ENCODE measurements at regions not wholly inside any gene's neighbourhood (a gene's known extent, or its start where the extent isn't known, plus 50 kb on each side); places are given as distances from the start of the nearest gene placed in this dataset.

- DNase-seq (ENCODE audit: low read depth in 1 of 2, low spot score in 1 of 2) = peak in 1 of 2 experiments; percentile 8
- H3K4me3 ChIP-seq (replicated peaks; ENCODE audit: insufficient read depth, low read length) = no peak overlapping the region
- TF ChIP-seq POLR2AphosphoS5 (IDR thresholded peaks at IDR 0.05; ENCODE audit: low read depth) = no peak
- no peak for TF ChIP-seq REST (IDR thresholded peaks at IDR 0.05; ENCODE audit: insufficient replicate concordance, low read depth)
- no peak for TF ChIP-seq CTCF (IDR thresholded peaks at IDR 0.05; ENCODE audit: insufficient read depth, low read length)
- no peak for TF ChIP-seq GABPA (IDR thresholded peaks at IDR 0.05; ENCODE audit: low read depth)
- no peak for TF ChIP-seq SPI1 (IDR thresholded peaks at IDR 0.05; ENCODE audit: borderline replicate concordance, low read depth)
- no peak overlapping the region for H3K27ac ChIP-seq (replicated peaks)
- no peaks in the 10 kb centered on the region for H3K27me3 ChIP-seq (ENCODE audit: insufficient read depth, poor library complexity, severe bottlenecking)
Measured at GRCh38 chr4:174058846-174059245, 224.6 kb downstream of the FBXO8 start.

GRCh38 chr4:174056959-174057358 is 226.5 kb downstream of the FBXO8 start:
- Histone ChIP-seq H3K4me3 (replicated peaks; ENCODE audit: insufficient read depth, low read length) (no peak overlapping the region), H3K27me3 (ENCODE audit: insufficient read depth, poor library complexity, severe bottlenecking) (no peaks in the 10 kb centered on the region), H3K27ac (replicated peaks) (no peak overlapping the region)
- no peak for DNase-seq (ENCODE audit: low read depth in 1 of 2, low spot score in 1 of 2)
- TF ChIP-seq CTCF (IDR thresholded peaks at IDR 0.05; ENCODE audit: insufficient read depth, low read length) (no peak), REST (IDR thresholded peaks at IDR 0.05; ENCODE audit: insufficient replicate concordance, low read depth) (no peak), SPI1 (IDR thresholded peaks at IDR 0.05; ENCODE audit: borderline replicate concordance, low read depth) (no peak), GABPA (IDR thresholded peaks at IDR 0.05; ENCODE audit: low read depth) (no peak)

- no peak for DNase-seq (ENCODE audit: low read depth in 1 of 2, low spot score in 1 of 2)
- no peaks in the 10 kb centered on the region for H3K27me3 ChIP-seq (ENCODE audit: insufficient read depth, poor library complexity, severe bottlenecking)
- TF ChIP-seq GABPA (IDR thresholded peaks at IDR 0.05; ENCODE audit: low read depth) = no peak
- no peak for TF ChIP-seq REST (IDR thresholded peaks at IDR 0.05; ENCODE audit: insufficient replicate concordance, low read depth)
- TF ChIP-seq POLR2AphosphoS5 (IDR thresholded peaks at IDR 0.05; ENCODE audit: low read depth) = no peak
- no peak for TF ChIP-seq SPI1 (IDR thresholded peaks at IDR 0.05; ENCODE audit: borderline replicate concordance, low read depth)
- no peak for TF ChIP-seq CTCF (IDR thresholded peaks at IDR 0.05; ENCODE audit: insufficient read depth, low read length)
Measured at GRCh38 chr4:174055344-174055743, 228.1 kb downstream of the FBXO8 start.

More at GRCh38 chr4:174055344-174055743, 228.1 kb downstream of the FBXO8 start:
- Histone ChIP-seq H3K4me3 (replicated peaks; ENCODE audit: insufficient read depth, low read length) (no peak overlapping the region), H3K27ac (replicated peaks) (no peak overlapping the region)

All from HL-60 (cell line).